HL-60 (cell line): ENCODE measurements at regions not wholly inside any gene's neighbourhood (a gene's known extent, or its start where the extent isn't known, plus 50 kb on each side); places are given as distances from the start of the nearest gene placed in this dataset.

Experiments used
- DNase-seq, 2 experiments: peaks; one replicate each; pipeline ENCODE4 v3.0.0-alpha.2; 2010 to 2020; ENCODE audit warnings: low read depth in 1 of 2, low spot score in 1 of 2
- H3K27ac ChIP-seq: fragments of 250-450 bp; sonication (Bioruptor Pico); replicated peaks from 2 replicates; pipeline ENCODE4 v1.5.1; 2020; ENCODE audit warnings: mild to moderate bottlenecking, moderate library complexity
- H3K27me3 ChIP-seq: fragments of 250-450 bp; sonication (Bioruptor Pico); 2 replicates; pipeline ENCODE4 v1.5.1; 2021; ENCODE audit warnings: mild to moderate bottlenecking, moderate library complexity; ENCODE audit not compliant: insufficient read depth, poor library complexity, severe bottlenecking
- H3K4me3 ChIP-seq: replicated peaks from 2 replicates; pipeline ENCODE4 v1.5.1; 2011; ENCODE audit warnings: mild to moderate bottlenecking, control low read depth, low read length; ENCODE audit not compliant: insufficient read depth
- GABPA ChIP-seq: IDR thresholded peaks from 2 replicates; pipeline ENCODE4 v1.6.1; 2012; ENCODE audit warnings: low read depth
- POLR2AphosphoS5 ChIP-seq: IDR thresholded peaks from 2 replicates; pipeline ENCODE4 v1.6.1; 2012; ENCODE audit warnings: low read depth
- REST ChIP-seq: IDR thresholded peaks from 2 replicates; pipeline ENCODE4 v1.6.1; 2012; ENCODE audit warnings: low read depth; ENCODE audit not compliant: insufficient replicate concordance
- SPI1 ChIP-seq: IDR thresholded peaks from 2 replicates; pipeline ENCODE4 v1.6.1; 2012; ENCODE audit warnings: low read depth, mild to moderate bottlenecking, borderline replicate concordance
- TF ChIP-seq, protein P1 (sequence below): IDR thresholded peaks from one replicate; pipeline ENCODE4 v1.5.1; 2011; ENCODE audit warnings: low read length, control low read depth, inconsistent platforms; ENCODE audit not compliant: insufficient read depth

DNA sequence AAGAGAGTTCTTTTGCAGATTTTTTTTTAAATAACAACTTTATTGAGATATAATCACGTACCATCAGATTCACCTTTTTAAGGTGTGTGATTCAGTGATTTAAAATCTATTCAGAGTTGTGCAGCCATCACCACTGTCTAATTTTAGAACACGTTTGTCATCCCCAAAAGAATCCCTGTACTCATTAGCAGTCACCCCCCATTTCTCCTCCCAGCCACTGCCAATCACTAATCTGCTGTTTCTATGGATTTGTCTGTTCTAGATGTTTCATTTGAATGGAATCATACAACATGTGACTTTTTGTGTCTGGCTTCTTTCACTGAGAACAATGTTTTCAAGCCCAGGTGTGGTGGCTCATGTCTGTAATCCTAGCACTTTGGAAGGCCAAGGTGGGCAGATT, 55.4 kb upstream of the RAPH1 start:
- TF ChIP-seq POLR2AphosphoS5 (no peak), SPI1 (no peak), GABPA (no peak), REST (no peak)
- TF ChIP-seq, protein P1, sequence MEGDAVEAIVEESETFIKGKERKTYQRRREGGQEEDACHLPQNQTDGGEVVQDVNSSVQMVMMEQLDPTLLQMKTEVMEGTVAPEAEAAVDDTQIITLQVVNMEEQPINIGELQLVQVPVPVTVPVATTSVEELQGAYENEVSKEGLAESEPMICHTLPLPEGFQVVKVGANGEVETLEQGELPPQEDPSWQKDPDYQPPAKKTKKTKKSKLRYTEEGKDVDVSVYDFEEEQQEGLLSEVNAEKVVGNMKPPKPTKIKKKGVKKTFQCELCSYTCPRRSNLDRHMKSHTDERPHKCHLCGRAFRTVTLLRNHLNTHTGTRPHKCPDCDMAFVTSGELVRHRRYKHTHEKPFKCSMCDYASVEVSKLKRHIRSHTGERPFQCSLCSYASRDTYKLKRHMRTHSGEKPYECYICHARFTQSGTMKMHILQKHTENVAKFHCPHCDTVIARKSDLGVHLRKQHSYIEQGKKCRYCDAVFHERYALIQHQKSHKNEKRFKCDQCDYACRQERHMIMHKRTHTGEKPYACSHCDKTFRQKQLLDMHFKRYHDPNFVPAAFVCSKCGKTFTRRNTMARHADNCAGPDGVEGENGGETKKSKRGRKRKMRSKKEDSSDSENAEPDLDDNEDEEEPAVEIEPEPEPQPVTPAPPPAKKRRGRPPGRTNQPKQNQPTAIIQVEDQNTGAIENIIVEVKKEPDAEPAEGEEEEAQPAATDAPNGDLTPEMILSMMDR = no peak
- peaks cover 7% of the 10 kb centered on the region for H3K27me3 ChIP-seq
- DNase-seq = no peak

DNA sequence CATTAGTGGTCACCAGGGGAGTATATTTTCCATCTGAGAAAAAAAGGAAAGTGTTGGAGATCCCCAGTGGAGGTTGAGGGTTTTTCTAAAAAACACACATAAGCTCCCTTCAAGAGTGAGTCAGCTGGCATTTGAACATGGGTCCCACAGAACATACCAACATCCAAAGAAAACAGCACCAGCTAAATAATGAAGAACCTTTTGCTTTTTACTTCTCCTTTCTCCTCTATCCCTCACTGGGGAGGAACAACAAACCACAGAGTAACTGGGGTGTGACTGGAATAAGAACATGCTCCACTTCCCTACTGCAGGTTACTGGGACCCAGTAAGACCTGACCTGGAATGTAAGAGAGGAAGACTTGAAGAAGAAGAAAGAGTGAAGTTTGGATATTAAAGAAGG, 56.5 kb upstream of the RAPH1 start:
- TF ChIP-seq POLR2AphosphoS5 (no peak), REST (no peak), SPI1 (peak; percentile 74), GABPA (no peak)
- TF ChIP-seq, protein P1 = no peak
- H3K27ac ChIP-seq = no peak overlapping the region
- DNase-seq = peak in 1 of 2 experiments; percentile 16
- no peak overlapping the region for H3K4me3 ChIP-seq
- H3K27me3 ChIP-seq = peaks cover 7% of the 10 kb centered on the region

More for the DNA sequence above, 55.4 kb upstream of the RAPH1 start:
- Histone ChIP-seq H3K4me3 (no peak overlapping the region), H3K27ac (no peak overlapping the region)

DNA sequence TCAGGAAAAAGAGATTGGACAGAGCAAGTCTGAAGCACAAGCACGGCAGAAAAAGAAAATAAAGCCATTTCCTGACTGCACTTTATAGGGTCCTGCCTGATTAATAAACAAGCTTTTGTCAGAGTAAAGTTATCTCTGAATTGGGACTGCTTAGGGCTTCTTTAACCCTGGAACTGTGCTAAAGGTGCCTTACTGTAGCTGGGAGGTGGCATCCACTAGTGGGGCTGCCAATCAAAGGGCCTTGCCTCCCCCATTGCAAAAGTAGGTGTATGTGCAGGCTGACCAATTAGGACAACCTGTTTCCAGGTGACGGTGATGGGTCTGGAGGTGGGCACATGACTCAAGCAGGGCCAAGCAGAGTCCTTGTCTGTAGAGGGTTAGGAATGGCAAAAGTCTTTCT, 57.4 kb upstream of the RAPH1 start:
- Histone ChIP-seq H3K27me3 (peaks cover 7% of the 10 kb centered on the region), H3K4me3 (no peak overlapping the region), H3K27ac (no peak overlapping the region)
- TF ChIP-seq, protein P1 = no peak
- TF ChIP-seq POLR2AphosphoS5 = no peak
- no peak for TF ChIP-seq REST
- TF ChIP-seq GABPA = no peak
- TF ChIP-seq SPI1 = no peak
- no peak for DNase-seq
